Myocyte (in vitro differentiated cells): ENCODE measurements at regions not wholly inside any gene's neighbourhood (a gene's known extent, or its start where the extent isn't known, plus 50 kb on each side); places are given as distances from the start of the nearest gene placed in this dataset.
A peak's percentile ranks its signal among the peaks of the same experiment; 100 is the strongest.

Source experiments
- DNase-seq: peaks from one replicate; pipeline ENCODE4 v3.0.0-alpha.2; 2012; ENCODE audit warnings: low read depth

DNA sequence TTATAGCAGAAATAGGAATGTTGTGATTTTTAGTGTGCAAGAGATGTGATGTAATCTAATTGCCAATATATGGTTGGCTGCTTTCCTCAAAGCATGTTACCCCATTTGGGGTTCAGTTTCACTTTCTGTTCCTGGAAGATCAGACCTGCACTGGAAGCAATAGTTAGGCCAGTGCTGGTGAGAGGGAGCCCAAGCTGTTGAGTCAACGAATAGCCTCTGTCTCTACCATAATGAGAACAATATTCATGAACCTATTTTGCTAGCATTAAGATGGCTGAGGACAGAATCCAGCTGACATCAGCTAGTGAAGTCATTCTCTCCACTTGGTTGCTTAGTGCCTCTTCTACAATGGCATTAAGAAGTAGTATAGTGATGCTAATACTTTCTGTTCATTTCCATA, 379.9 kb upstream of the DCN start:
- no peak for DNase-seq

DNA sequence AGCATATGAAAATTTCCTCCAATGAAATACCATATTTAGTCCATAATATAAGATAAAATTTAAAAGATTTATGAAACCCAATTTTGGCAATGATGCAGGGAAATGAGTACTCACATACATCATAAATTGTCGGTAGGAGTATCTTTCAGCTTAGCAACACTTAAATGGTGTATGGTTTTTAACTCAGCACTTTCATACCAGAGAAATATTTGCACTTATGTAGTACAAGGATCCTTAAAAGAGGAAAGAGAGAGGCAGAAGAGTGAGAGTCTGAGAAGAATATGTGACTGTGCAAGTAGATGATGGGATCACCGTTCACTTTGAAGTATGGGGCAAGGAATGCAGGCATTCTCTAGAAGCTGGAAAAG, 379.3 kb upstream of the DCN start:
- no peak for DNase-seq

DNA sequence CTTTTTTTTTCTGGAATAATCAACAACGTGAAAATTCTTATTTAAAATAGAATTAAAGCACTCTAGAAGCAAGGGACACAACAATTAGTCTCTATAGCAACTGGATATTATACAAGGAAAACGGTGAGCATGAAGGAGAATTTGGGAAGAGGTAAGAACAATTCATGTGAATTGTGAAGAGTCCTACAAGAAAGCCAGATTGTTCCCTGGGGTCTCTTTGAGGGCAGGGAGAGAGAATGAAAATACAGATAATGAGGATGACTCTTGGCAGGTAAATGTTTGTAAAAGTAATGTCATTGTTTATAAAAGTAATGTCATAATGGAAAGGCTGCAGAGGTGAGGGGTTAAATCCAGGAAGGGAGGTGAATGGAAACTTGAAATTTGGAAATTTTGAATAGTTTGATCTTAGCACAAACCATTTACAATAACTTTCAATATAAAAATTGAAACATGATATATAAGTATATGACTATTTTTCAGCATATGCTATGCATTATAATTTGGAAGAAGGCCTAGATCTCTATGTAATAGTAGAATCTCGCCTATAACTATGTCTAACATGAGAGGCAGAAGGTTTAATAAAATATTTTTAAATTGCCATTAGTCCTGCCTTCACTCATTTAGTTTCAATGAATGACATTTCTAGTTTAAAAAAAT, 378.8 kb upstream of the DCN start:
- DNase-seq: no peak

DNA sequence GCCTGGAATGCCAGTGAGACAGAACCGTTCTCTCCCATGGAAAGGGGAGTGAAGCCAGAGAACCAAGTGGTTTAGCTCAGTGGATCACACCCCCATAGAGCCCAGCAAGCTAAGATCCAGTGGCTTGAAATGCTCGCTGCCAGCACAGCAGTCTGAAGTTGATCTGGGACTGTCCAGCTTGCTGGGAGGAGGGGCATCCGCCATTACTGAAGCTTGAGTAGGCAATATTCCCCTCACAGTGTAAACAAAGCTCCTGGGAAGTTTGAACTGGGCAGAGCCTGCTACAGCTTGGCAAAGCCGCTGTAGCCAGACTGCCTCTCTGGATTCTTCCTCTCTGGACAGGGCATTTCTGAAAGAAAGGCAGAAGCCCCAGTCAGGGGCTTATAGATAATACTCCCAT, 374.3 kb upstream of the DCN start:
- no peak for DNase-seq

DNA sequence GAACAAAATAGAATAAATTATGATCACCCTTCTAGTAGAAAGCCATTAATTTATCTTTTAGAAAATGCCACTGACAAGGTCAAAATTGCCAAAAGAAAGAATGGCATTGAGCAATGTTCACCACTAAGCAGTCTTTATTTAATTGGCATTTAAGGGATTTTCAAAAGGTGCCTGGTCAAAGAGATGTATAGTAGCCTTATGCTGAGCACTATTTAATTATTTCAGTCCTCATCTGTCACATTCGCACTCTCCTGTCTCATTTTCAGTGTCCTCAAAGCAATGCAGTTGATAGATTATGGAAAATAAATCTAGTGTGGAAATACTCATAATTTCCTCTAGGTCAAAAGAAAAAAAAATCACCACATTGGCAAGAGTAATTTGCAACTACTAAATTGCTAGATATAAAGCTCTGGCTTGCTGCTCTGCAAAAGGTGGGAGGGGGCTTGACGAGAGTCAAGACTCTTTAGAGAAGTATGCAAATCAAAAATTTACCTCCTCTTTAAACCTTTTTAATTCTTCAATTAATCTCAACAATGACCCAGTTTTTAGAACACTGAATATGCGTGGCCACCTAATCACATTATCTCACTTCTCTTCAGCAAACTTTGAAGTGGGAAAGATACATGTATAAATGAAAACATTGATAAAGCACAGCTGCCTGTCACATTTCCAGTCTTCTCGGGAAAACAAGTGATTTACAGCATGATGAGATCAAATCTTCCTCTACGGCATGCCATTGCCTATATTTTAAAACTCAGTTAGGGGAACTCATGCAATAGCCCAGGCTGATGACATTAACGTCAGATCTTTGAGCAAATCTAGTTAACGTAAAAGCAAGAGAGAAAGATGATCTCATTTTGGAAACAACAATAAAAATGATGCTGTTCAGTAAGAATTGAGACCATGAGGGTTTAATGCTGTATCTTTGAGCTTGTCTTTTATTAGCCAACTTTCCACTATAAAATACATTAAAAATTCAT, 373.1 kb upstream of the DCN start:
- no peak for DNase-seq

DNA sequence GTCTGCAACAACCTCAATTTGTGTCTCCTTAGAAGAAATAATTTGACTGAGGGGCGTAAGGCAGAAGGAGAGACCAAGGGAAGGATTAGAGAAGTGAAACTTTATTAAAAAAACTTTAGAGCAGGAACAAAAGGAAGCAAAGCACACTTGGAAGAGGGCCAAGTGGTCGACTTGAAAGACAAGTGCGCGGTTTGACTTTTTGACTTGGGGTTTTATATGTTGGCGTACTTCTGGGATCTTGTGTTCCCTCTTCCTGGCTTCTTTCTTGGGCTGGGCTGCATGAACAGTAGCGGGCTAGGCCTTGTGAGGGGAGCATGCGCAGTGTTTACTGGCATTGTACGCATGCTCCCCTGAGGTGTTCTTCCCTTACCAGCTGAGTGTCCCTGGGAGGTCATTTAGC, 369.3 kb upstream of the DCN start:
- DNase-seq: no peak

DNA sequence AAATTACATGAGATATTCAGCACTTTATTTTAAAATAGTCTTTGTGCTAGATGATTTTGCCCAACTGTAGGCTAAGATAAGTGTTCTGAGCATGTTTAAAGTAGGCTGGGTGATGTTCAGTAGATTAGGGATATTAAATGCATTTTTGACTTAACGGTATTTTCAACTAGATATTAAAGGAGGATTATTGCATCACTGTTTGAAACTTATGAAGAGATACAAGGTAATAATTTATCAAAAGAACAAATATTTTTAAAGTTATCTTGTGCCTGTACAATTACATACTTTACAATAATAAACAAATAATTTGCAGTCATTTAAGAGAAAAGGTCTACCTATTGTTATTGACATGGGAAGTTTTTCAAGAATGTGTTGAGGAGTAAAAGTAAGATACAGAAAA, 368.6 kb upstream of the DCN start:
- DNase-seq: no peak

DNA sequence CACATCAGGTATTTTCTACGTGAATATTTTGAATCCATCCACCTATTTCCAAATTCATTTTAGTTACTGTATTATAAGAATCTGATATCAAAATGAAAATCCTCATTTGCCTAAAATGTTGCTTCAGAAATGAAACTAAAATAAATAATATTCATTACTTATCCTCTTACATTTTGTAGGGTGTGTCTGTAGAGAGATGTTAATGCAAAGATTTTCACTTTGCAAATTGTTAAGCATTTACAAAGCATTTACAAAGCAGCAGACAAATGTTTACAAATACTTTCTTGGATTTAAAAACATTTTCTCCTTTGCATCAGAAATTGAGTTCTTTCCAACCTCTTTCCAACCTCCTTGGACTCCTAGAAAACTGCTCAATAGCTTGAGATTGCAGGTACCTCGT, 360.0 kb upstream of the DCN start:
- DNase-seq: no peak

DNA sequence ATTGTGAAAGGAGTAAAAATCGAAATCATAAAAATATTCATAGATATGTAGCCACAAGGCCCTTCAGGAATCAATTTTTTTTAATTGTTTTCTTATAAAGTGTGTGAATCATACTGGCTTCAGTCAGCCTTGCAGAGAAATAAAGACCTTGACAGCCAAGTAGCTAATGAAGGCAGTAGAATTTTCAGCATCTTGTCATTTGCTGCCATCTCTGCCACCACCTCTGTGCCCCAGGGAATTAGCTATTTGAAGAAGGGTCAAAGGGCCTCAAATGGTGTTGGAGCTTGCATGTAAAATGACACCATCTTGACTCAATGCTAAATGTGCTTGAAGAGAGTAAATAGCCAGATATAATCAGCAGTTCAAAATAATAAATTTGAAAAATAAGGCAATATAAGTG, 359.4 kb upstream of the DCN start:
- peak; percentile 13 for DNase-seq

DNA sequence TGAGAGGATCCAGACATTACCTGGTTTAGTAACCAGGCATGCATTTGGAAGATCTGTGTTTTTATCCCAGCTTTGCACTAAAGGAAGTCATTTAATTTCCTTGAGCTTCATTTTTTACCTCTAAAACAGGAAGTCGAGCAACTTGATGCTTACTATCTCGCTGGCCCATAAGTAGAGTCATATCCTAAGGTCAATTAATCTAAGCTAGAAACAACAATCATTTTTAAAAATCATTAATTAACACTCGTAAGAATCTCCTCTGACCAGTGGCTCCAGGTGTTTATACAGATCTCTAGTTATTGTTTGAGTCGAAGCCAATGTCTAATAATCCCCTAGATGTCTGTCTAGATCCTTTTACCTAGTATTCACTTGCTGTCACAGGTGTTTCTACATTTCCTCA, 355.8 kb upstream of the DCN start:
- DNase-seq: no peak

DNA sequence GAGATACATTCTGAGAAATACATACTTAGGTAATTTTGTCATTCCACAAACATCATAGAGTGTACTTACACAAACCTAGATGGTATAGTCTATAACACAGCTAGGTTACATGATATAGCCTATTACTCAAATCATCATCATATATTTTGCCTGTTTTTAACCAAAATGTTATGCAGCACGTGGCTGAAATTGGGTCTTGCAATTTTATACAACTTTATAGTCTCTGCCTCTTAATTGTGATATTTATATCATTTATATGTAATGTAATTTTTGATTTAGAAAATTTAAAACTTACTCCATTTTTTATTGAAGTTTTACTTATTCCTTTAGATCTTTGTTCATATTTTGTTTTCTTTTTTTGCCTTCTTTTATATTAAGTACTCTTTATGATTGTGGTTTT, 350.7 kb upstream of the DCN start:
- DNase-seq: no peak

DNA sequence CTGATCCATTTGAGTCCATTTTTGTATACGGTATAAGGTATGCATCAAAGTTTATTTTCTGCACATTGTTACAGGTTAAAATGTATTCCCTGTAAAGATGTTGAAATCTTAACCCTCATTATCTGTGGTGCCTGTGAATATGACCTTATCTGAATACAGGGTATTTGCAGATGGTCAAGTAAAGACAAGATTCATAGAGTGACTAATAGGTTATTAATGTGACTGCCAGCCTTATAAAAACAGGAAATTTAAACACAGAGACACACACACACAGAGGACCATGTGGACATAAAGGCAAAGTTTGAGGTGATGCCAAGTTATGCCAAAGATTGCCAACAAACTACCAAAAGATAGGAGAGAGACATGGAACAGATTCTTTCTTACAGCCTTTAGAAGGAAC, 347.2 kb upstream of the DCN start:
- peak; percentile 7 for DNase-seq

DNA sequence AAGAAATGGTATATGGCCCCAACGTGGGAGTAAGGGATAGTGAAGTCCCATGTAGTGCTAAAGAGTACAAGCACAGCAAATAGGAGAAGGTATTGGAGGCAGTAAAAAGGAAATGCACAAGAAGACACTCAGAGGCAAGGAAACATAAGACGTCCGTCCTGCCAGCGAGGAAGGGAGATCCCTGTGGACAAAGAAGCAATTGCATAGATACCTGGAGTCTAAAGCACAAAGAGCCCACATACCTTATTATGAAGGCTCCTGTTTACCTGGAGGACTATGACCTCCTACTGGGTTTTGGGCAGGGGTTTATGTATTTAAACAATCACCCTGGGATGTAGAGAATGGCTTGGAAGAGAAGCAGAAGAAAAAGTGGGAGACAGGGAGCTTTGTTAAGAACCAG, 341.2 kb upstream of the DCN start:
- DNase-seq: no peak

DNA sequence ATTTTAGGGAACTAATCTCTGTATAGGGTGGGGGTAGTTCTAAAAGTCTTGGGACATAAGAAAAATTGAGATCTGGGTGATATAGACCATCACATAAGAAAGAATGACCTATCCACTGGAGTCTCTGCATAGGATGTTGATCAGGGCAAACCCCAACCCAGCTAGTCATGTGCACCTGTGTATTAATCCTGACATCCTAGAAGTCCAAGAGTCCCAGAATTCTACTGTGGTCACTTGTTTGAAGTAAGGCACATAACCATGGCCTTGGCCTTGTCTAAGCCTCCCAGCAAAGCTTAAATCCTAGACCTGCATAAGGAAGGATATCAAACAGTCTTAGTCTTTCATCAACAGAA, 334.1 kb upstream of the DCN start:
- no peak for DNase-seq

DNA sequence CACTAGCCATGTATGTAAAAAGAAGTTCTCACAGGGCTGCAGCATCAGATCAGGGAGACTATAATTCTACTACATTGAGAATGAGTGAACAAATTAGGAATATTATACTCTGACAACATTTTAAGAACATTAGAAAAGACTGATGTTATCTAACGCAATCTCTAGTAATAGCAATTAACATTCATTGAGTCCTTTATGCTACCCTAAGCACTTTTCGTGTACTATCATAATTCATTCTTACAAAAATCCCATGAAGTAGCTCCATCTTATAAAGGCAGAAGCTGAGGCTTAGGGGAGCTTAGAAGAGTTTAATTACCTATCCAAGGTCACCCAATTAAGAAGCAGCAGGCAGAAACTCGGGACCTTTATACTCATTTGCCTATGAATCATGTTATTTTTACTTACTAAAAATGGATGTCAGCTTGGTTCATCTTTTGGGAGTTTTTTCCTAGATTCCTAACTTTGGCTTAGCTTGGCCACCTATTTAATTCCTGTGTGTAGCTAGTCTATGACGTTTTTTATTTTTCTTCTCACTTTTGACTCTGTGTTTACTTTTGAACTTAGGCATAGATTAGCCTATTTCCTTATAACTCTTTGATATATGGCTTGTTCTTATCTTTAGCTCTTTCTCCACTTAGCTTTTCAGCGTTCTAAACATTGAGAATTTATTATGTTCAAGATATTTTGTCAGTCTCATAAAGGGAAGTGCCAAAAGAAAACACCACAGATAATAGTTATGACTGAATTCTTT, 333.5 kb upstream of the DCN start:
- no peak for DNase-seq

DNA sequence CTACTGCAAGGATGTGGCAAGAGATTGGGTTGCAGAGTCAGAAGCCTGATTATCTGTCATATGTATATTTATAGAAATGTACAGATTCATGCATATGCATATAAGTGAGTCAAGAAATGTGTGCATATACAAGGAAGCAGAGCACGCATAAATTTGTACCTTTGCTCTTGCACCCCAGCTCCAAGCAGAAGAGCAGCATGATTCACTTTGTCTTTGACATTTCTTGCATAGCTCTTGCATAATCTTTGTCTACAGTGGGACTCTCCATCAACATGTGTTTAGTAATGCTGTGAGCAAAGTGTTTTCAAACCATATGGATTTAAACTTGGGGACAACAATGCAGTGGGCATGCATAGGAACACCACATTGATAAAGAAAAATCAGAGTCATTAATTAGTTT, 330.7 kb upstream of the DCN start:
- no peak for DNase-seq

DNA sequence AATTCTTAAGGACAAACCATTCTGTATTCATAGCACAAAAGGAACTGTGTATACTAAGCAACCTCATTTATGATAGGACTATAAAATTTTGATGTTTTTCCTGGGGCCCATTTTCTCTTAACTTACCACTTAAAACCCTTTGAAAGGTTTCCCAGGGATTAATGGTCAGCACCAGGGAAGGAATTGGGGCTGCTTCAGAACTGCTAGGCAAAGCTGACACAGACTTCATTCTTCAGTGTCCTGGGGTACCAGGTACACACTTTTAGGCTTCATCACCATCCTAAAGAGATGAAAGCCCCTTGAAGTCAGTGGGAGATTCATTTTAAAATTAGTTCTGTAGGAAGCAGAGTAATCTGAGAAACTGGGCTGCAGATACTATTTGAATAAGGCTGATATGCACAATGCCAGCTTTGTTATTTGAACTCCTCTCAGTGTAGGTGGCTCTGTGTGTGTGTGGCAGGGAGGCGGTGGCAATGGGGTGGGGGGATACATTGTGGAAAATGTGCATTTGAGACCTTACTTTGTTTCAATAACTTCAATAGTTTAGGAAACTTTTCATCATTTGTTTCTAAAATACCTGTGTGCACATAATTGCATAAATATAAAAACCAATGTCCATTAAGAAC, 329.3 kb upstream of the DCN start:
- no peak for DNase-seq

DNA sequence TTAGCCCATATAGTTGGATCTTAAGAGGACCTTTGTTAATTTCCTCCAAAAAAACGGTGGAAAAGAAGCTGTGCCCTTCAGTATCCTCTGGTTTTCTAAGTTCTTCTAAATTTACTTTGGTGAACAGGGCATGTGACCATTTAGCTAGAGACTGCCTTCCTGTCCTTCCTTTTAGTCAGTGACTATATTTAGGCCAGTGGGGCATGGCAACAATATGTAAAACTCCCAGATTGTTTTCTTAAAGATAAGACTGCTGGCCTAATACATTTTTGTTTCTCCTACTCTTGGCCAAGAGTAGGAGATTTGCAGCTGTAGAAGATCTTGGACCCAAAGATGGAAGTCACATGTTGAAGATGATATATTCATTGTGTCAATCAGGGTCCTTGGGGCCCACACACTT, 325.1 kb upstream of the DCN start:
- DNase-seq: peak; percentile 31

DNA sequence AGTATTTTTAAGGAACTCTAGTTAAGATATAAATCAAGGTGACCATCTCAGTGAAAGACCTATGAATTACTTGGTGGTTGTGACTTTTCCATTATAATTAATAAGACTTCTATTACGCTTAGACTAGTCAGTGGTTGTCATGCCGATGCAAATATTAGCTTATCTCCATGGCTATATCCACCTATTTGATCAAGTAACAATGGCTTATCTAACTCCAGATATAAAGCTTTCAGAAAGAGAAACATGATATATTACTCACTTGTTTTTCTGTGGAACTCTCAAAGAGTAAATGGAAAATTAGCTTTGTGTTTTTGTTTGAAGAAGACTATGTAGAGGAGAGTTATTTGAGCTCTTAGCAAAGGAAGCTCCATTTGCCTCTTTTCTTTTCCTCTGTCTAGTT, 323.8 kb upstream of the DCN start:
- no peak for DNase-seq

DNA sequence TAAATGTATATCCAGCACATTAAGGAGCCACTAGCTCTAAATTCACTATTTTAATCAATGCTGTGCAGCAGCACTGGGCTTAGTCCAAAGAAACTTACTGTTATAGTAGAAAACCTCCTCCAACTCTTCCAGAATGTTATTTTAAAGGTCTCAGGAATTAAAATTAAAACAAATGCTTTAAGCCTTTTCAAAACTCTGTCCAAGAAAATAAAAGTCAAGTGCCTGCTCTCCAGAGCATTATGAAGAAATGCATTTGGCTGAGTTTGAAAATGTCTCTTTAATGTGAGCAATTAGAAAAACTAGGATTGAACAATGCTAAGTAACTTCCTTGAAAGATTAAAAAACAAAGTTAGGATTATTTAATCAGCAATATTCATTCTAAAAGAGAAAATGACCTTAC, 322.4 kb upstream of the DCN start:
- no peak for DNase-seq

DNA sequence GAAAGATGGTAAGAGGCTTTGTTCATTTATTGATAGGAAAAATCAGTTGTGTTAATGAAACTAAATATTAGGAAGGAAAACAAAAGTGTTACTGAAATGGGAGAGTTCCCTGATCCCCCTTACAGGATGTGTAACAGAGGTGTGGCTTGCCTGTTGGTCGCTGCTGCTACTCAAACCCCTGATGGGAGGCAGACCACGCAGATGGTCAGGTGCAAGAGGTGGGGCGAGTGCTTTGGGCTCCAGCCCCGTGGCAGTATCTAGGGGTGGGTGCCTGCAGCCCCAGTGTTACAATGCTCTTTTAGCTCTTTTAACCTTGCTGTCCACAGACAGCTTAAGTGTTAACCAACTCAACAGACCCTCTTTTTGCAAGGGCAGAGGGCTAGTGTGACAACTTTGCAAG, 319.6 kb upstream of the DCN start:
- no peak for DNase-seq

DNA sequence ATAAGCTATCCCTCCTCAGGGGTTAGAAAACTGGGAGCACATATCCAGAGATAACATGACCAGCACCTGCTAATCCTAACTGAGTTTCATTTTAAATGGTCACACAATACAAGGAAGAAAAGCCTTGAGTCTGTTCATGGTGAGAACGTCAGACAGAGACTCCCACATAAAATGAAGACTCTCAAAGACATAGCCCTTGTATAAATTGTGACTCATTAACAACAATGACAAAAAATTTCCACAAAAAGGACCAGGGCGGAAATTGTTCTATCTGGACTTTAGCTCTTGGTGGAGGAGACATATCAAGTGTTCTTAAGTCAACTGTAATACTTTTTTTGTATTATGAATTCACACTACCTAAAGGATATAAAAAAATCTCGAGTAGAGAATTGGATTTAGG, 313.7 kb upstream of the DCN start:
- DNase-seq: no peak
